ENCODE measurements at regions not wholly inside any gene's neighbourhood (a gene's known extent, or its start where the extent isn't known, plus 50 kb on each side); places are given as distances from the start of the nearest gene placed in this dataset.

- TF ChIP-seq POLR2A (IDR thresholded peaks at IDR 0.05; ENCODE audit: low read length): no peak
- TF ChIP-seq GATA1 (IDR thresholded peaks at IDR 0.05; ENCODE audit: low read depth, low read length): no peak
Observed at GRCh38 chrX:120726294-120726693, 96.4 kb upstream of the C1GALT1C1 start.

Data from erythroblast (primary cell).